GM12865 (cell line): ENCODE measurements at regions not wholly inside any gene's neighbourhood (a gene's known extent, or its start where the extent isn't known, plus 50 kb on each side); places are given as distances from the start of the nearest gene placed in this dataset.
"Not testable (repeated sequence)": the region's sequence is repeated elsewhere in the genome, so short reads cannot be mapped to it uniquely, and the experiment has no call there.

Experiments used
- DNase-seq: peaks from one replicate; pipeline ENCODE4 v3.0.0; 2010; ENCODE audit warnings: low read depth
- H3K4me3 ChIP-seq: 2 replicates; pipeline ENCODE4 v1.5.1; 2011; ENCODE audit warnings: mild to moderate bottlenecking, low read depth, low read length, control low read depth
- CTCF ChIP-seq: IDR thresholded peaks from 2 replicates; pipeline ENCODE4 v1.5.1; 2011; ENCODE audit warnings: low read length, control low read depth, low read depth, inconsistent platforms; ENCODE audit not compliant: insufficient read depth; ENCODE audit errors: missing control alignments

GRCh38 chr11:116044941-116045340 lies 540.7 kb upstream of the CADM1 start:
- no peak for TF ChIP-seq CTCF
- DNase-seq: no peak
- no peak overlapping the region for H3K4me3 ChIP-seq

GRCh38 chr11:116044520-116044919 lies 540.3 kb upstream of the CADM1 start:
- H3K4me3 ChIP-seq: no peak overlapping the region
- DNase-seq: no peak
- no peak for TF ChIP-seq CTCF

- H3K4me3 ChIP-seq: no peak overlapping the region
- DNase-seq: no peak
- TF ChIP-seq CTCF: no peak
These were observed 539.6 kb upstream of the CADM1 start for GRCh38 chr11:116043857-116044256.

GRCh38 chr11:116043059-116043458 lies 538.8 kb upstream of the CADM1 start:
- DNase-seq, H3K4me3 ChIP-seq: not testable (repeated sequence)

- no peak overlapping the region for H3K4me3 ChIP-seq
- DNase-seq: no peak
- no peak for TF ChIP-seq CTCF
These were observed 537.9 kb upstream of the CADM1 start for GRCh38 chr11:116042146-116042545.

- H3K4me3 ChIP-seq: no peak overlapping the region
- no peak for DNase-seq
- no peak for TF ChIP-seq CTCF
These were observed 533.6 kb upstream of the CADM1 start for GRCh38 chr11:116037861-116038260.

GRCh38 chr11:116035977-116036376 lies 531.8 kb upstream of the CADM1 start:
- no peak for DNase-seq
- no peak overlapping the region for H3K4me3 ChIP-seq
- TF ChIP-seq CTCF: no peak
